Small intestine (tissue), 7 donors: ENCODE measurements at regions not wholly inside any gene's neighbourhood (a gene's known extent, or its start where the extent isn't known, plus 50 kb on each side); places are given as distances from the start of the nearest gene placed in this dataset.
"Not testable (repeated sequence)": the region's sequence is repeated elsewhere in the genome, so short reads cannot be mapped to it uniquely, and the experiment has no call there.

Source experiments
- DNase-seq, 2 donors: peaks; one replicate each; pipeline versions ENCODE4 v3.0.0 to v3.0.0-alpha.2; 2013
- FAIRE-seq: peaks from 2 replicates; lab custom pipeline; 2012; peaks lifted over from hg19 to GRCh38; lab: Jason Lieb, UNC
- H3K27ac ChIP-seq, 3 donors: one replicate each; pipeline ENCODE4 v1.5.1; 2013; ENCODE audit warnings: low read length in 2 of 3, mild to moderate bottlenecking in 2 of 3, control low read depth in 1 of 3, inconsistent platforms in 1 of 3, low read depth in 1 of 3, moderate library complexity in 1 of 3
- H3K27me3 ChIP-seq, 3 donors: one replicate each; pipeline ENCODE4 v1.6.1; 2013; ENCODE audit warnings: low read length in 3 of 3, inconsistent platforms in 1 of 3; ENCODE audit not compliant: control insufficient read depth in 3 of 3, insufficient read depth in 3 of 3
- H3K36me3 ChIP-seq, 3 donors: one replicate each; pipeline ENCODE4 v1.6.1; 2013; ENCODE audit warnings: low read length in 3 of 3, inconsistent platforms in 1 of 3, low read depth in 1 of 3, mild to moderate bottlenecking in 1 of 3, moderate library complexity in 1 of 3; ENCODE audit not compliant: control insufficient read depth in 3 of 3, insufficient read depth in 2 of 3
- H3K4me1 ChIP-seq, 3 donors: one replicate each; pipeline ENCODE4 v1.6.1; 2013; ENCODE audit warnings: low read length in 2 of 3, inconsistent platforms in 1 of 3, low read depth in 1 of 3, mild to moderate bottlenecking in 1 of 3, moderate library complexity in 1 of 3; ENCODE audit not compliant: control insufficient read depth in 3 of 3, insufficient read depth in 2 of 3
- H3K4me3 ChIP-seq, 3 donors: one replicate each; pipeline ENCODE4 v1.5.1; 2013; ENCODE audit warnings: low read length in 3 of 3, control low read depth in 1 of 3, inconsistent platforms in 1 of 3, low read depth in 1 of 3, mild to moderate bottlenecking in 1 of 3, moderate library complexity in 1 of 3
- H3K9me3 ChIP-seq, 2 donors: one replicate each; pipeline ENCODE4 v1.6.1; 2013; ENCODE audit warnings: low read depth in 1 of 2, low read length in 1 of 2; ENCODE audit not compliant: control insufficient read depth in 2 of 2, insufficient read depth in 1 of 2
- WGBS, 3 donors: extraction: QIAGEN DNeasy Blood & Tissue Kit; methylation state at CpG; one replicate each; pipeline ENCODE4 v1.1.7; 2013; 5-methylcytosine and 5-hydroxymethylcytosine counted together
- donor health status: healthy with polysubstance abuse.
- donor health status: control.
- donor health status: control.
- donor health status: Bipolar disorder and iron deficiency.
- donor health status: healthy.

GRCh38 chr10:3556191-3557017, 228.6 kb downstream of the KLF6 start:
- peak in 1 of 2 donors; percentile 27 for DNase-seq
- H3K36me3 ChIP-seq, H3K4me3 ChIP-seq, H3K4me1 ChIP-seq, FAIRE-seq, H3K9me3 ChIP-seq, H3K27me3 ChIP-seq, H3K27ac ChIP-seq: not testable (repeated sequence)
- WGBS, 3 donors, result 64 to 89% (median 84%) methylated on average over 40 to 46 of the region's 46 CpGs

DNA sequence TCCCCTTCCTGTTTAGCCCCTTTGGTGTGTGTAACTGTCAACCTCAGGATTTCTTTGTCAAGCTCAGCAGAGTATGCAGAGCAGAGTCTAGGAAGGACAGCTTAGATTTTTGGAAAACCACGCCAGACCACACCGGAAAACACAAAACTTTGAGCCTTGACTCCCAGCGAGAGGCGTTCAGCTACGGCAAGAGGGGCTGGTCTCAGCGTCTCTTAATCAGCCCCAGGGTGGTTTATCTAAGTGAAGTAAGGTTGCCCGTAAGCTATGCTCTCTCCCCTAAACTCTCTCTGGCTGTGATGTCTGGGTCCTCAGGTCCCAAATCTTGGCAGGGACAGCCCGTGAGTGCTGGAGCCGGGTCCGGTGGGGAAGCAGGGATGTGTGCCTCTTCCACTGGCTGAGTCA, 230.9 kb downstream of the KLF6 start:
- WGBS, 3 donors, result 55 to 80% (median 68%) methylated on average over 10 of the region's 10 CpGs
- Histone ChIP-seq H3K4me3 (no peak overlapping the region), H3K27me3 (peaks cover 0 to 3% (median 0%) of the 10 kb centered on the region in 3 donors), H3K9me3 (no peaks in the 10 kb centered on the region), H3K27ac (no peak overlapping the region), H3K4me1 (no peaks in the 10 kb centered on the region), H3K36me3 (no peaks in the 10 kb centered on the region)
- no peak for DNase-seq
- FAIRE-seq, result no peak

- DNase-seq (no peak), FAIRE-seq (no peak)
- Histone ChIP-seq H3K4me3 (no peak overlapping the region), H3K36me3 (no peaks in the 10 kb centered on the region), H3K9me3 (peaks cover 2 to 3% of the 10 kb centered on the region in 2 donors), H3K4me1 (no peaks in the 10 kb centered on the region), H3K27ac (no peak overlapping the region), H3K27me3 (peaks cover 0 to 3% (median 0%) of the 10 kb centered on the region in 3 donors)
- WGBS, 3 donors, result 86 to 88% (median 86%) methylated on average over 9 of the region's 9 CpGs
Measured at GRCh38 chr10:3552281-3552680, 232.7 kb downstream of the KLF6 start.

GRCh38 chr10:3551761-3552160, 233.2 kb downstream of the KLF6 start:
- FAIRE-seq, result no peak
- H3K27ac ChIP-seq, result no peak overlapping the region
- H3K9me3 ChIP-seq, result peaks cover 2 to 3% of the 10 kb centered on the region in 2 donors
- no peak overlapping the region for H3K4me3 ChIP-seq
- H3K27me3 ChIP-seq, result peaks cover 0 to 3% (median 0%) of the 10 kb centered on the region in 3 donors
- no peak for DNase-seq
- whole genome bisulfite sequencing, 3 donors, result 86 to 93% (median 89%) methylated on average over 11 of the region's 11 CpGs
- H3K36me3 ChIP-seq, result no peaks in the 10 kb centered on the region
- H3K4me1 ChIP-seq, result no peaks in the 10 kb centered on the region

DNA sequence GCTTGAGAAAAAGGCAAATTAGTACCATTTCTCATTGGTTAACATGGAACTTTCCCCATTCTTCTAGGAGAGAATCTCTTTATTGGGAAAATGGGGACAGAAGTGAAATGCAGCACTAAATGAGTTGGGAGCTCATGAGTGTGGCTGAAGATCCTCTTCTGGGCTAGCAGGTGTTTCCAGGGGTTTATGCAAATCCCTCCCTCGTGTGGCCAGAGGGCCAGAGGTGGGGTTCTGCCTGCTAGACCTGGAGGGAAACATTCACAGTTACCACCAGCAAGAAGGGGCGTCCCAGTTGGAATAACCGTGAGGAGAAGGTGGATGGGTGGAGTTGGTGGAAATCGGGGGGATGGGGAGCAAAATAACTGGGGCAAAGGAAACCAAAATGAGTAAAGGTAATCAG, 235.9 kb downstream of the KLF6 start:
- no peaks in the 10 kb centered on the region for H3K4me1 ChIP-seq
- FAIRE-seq (no peak), DNase-seq (no peak)
- WGBS, 3 donors, result 63 to 72% (median 69%) methylated on average over 4 of the region's 4 CpGs
- no peaks in the 10 kb centered on the region for H3K36me3 ChIP-seq
- peaks cover 0 to 3% (median 0%) of the 10 kb centered on the region in 3 donors for H3K27me3 ChIP-seq
- H3K9me3 ChIP-seq, result peaks cover 2 to 3% of the 10 kb centered on the region in 2 donors
- no peak overlapping the region for H3K4me3 ChIP-seq
- H3K27ac ChIP-seq, result no peak overlapping the region

GRCh38 chr10:3548702-3549101, 236.3 kb downstream of the KLF6 start:
- FAIRE-seq (no peak), DNase-seq (no peak)
- Histone ChIP-seq H3K4me3 (no peak overlapping the region), H3K27ac (no peak overlapping the region), H3K4me1 (no peaks in the 10 kb centered on the region), H3K36me3 (no peaks in the 10 kb centered on the region), H3K9me3 (peaks cover 2 to 3% of the 10 kb centered on the region in 2 donors), H3K27me3 (peaks cover 0 to 3% (median 0%) of the 10 kb centered on the region in 3 donors)
- 97 to 100% (median 97%) methylated on average over 1 of the region's 1 CpG for WGBS, 3 donors

DNA sequence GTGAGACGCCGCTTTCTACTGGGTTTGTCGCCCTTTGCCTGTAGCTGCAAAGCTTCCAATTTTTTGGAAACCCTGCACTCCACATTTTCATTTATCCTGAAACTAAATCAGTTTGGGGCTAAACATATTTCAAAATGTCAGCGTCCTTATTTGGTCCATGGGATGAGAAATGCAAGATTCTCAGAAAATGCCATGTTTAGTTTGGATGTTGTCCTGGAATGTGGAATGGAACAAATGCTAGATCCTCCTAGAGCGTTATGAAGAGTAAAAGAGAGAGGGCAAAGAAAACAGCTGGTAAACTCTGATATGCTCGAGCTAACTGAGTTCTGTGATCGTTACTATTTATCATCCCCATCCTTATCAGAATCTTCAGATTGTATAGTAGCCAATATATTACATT, 236.9 kb downstream of the KLF6 start:
- DNase-seq (no peak), FAIRE-seq (no peak)
- Histone ChIP-seq H3K4me3 (no peak overlapping the region), H3K27me3 (peaks cover 0 to 3% (median 0%) of the 10 kb centered on the region in 3 donors), H3K4me1 (no peaks in the 10 kb centered on the region), H3K9me3 (peaks cover 2 to 3% of the 10 kb centered on the region in 2 donors), H3K27ac (no peak overlapping the region), H3K36me3 (no peaks in the 10 kb centered on the region)
- 63 to 82% (median 76%) methylated on average over 7 of the region's 7 CpGs for WGBS, 3 donors

DNA sequence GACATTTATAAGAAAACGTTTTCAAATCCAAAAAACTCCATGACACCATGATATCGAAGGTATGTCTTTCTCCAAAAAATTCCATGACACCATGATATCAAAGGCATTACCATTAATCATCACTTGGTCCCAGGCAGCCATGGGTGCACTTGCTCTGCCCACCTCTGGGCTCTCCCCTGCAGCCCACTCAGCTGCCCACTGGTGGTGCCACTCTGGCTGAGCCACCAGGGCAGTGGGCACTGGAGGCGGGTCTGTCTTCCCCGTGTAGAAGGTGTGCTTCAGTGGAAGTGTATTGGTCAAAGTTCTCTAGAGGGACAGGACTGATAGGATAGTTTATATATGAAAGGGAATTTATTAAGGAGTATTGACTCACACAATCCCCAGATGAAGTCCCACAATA, 240.4 kb downstream of the KLF6 start:
- WGBS, 3 donors, result 78 to 86% (median 85%) methylated on average over 4 of the region's 4 CpGs
- H3K27me3 ChIP-seq, result no peaks in the 10 kb centered on the region
- no peaks in the 10 kb centered on the region for H3K36me3 ChIP-seq
- no peak overlapping the region for H3K27ac ChIP-seq
- FAIRE-seq (no peak), DNase-seq (no peak)
- H3K4me1 ChIP-seq, result no peaks in the 10 kb centered on the region
- no peak overlapping the region for H3K4me3 ChIP-seq
- peaks cover 2 to 3% of the 10 kb centered on the region in 2 donors for H3K9me3 ChIP-seq
